IMR-90 (cell line): ENCODE measurements at regions not wholly inside any gene's neighbourhood (a gene's known extent, or its start where the extent isn't known, plus 50 kb on each side); places are given as distances from the start of the nearest gene placed in this dataset.

ENCODE experiments used
- ATAC-seq: fragments of 200-7000 bp; cut with Tn5 transposase; 2 replicates; pipeline ENCODE4 v1.9.1; 2020; ENCODE audit warnings: low read depth, mild to moderate bottlenecking, moderate library complexity
- BruUV-seq: library from RNA; stranded (reverse); fragments of 400-500 nt; replicated peaks from 2 replicates; lab custom pipeline; 2021; lab: Mats Ljungman, UMichigan
- CTCF ChIA-PET: fragments of 300-600 bp; formaldehyde crosslinking; extraction: SDS; loops from one replicate; lab custom pipeline; 2021; ENCODE audit warnings: antibody characterized with exemption; lab: Yijun Ruan, JAX
- POLR2A ChIA-PET: fragments of 300-600 bp; sonication (Branson Sonifier 250); formaldehyde crosslinking; loops from one replicate; lab custom pipeline; 2022; ENCODE audit warnings: antibody characterized with exemption; ENCODE audit not compliant: unreplicated experiment; lab: Charles Lee
- DNase-seq: peaks from one replicate; pipeline ENCODE4 v3.0.0; 2013
- H2AFZ ChIP-seq: replicated peaks from 2 replicates; pipeline ENCODE3; 2013; ENCODE audit warnings: low read length, mild to moderate bottlenecking; ENCODE audit not compliant: poor library complexity
- H2AK5ac ChIP-seq: 2 replicates; pipeline ENCODE4 v1.6.1; 2013; ENCODE audit warnings: low read depth, low read length, inconsistent platforms
- H2AK9ac ChIP-seq: replicated peaks from 2 replicates; pipeline ENCODE3; 2013; ENCODE audit warnings: mild to moderate bottlenecking, low read depth, low read length, moderate library complexity; ENCODE audit not compliant: poor library complexity
- H2BK120ac ChIP-seq: 2 replicates; pipeline ENCODE4 v1.6.1; 2013; ENCODE audit warnings: low read depth, low read length, inconsistent platforms
- H2BK15ac ChIP-seq: 3 replicates; pipeline ENCODE4 v1.6.1; 2013; ENCODE audit warnings: low read depth, low read length, inconsistent platforms
- H2BK20ac ChIP-seq: 2 replicates; pipeline ENCODE4 v1.6.1; 2013; ENCODE audit warnings: low read depth, mild to moderate bottlenecking, inconsistent platforms, low read length, moderate library complexity
- H2BK5ac ChIP-seq: 2 replicates; pipeline ENCODE4 v1.6.1; 2013; ENCODE audit warnings: mild to moderate bottlenecking, low read depth, low read length, inconsistent platforms; ENCODE audit not compliant: poor library complexity, severe bottlenecking
- H3K14ac ChIP-seq: replicated peaks from 2 replicates; pipeline ENCODE4 v1.6.1; 2013; ENCODE audit warnings: low read depth, low read length, inconsistent platforms
- H3K18ac ChIP-seq: 2 replicates; pipeline ENCODE4 v1.6.1; 2013; ENCODE audit warnings: low read depth, low read length, control low read depth
- H3K23ac ChIP-seq: 2 replicates; pipeline ENCODE4 v1.6.1; 2013; ENCODE audit warnings: low read depth, low read length, inconsistent platforms
- H3K27ac ChIP-seq: 2 replicates; pipeline ENCODE4 v1.5.1; 2013; ENCODE audit warnings: mild to moderate bottlenecking, control low read depth, low read length; ENCODE audit not compliant: insufficient read depth
- H3K27me3 ChIP-seq: 2 replicates; pipeline ENCODE4 v1.6.1; 2013; ENCODE audit warnings: low read length; ENCODE audit not compliant: control insufficient read depth, insufficient read depth
- H3K36me3 ChIP-seq: 2 replicates; pipeline ENCODE4 v1.6.1; 2013; ENCODE audit warnings: low read length, mixed read lengths; ENCODE audit not compliant: control insufficient read depth, insufficient read depth
- H3K4ac ChIP-seq: 2 replicates; pipeline ENCODE4 v1.6.1; 2013; ENCODE audit warnings: low read depth, low read length, inconsistent platforms
- H3K4me1 ChIP-seq: 2 replicates; pipeline ENCODE4 v1.6.1; 2013; ENCODE audit warnings: low read length, mixed read lengths; ENCODE audit not compliant: control insufficient read depth, insufficient read depth
- H3K4me2 ChIP-seq: 2 replicates; pipeline ENCODE4 v1.6.1; 2013; ENCODE audit warnings: low read depth, mild to moderate bottlenecking, control low read depth, low read length, moderate library complexity
- H3K4me3 ChIP-seq: 2 replicates; pipeline ENCODE4 v1.5.1; 2013; ENCODE audit warnings: low read depth, mild to moderate bottlenecking, control low read depth, low read length, moderate library complexity; ENCODE audit not compliant: insufficient read depth
- H3K56ac ChIP-seq: 2 replicates; pipeline ENCODE4 v1.6.1; 2013; ENCODE audit warnings: low read length, inconsistent platforms; ENCODE audit not compliant: insufficient read depth; ENCODE audit errors: extremely low read depth
- H3K79me1 ChIP-seq, 2 experiments: 2 replicates each; pipeline ENCODE4 v1.6.1; 2013; ENCODE audit warnings: low read length in 2 of 2, inconsistent platforms in 1 of 2, low read depth in 1 of 2
- H3K9ac ChIP-seq: 2 replicates; pipeline ENCODE4 v1.6.1; 2013; ENCODE audit warnings: low read depth, low read length, control low read depth
- H3K9me1 ChIP-seq: 2 replicates; pipeline ENCODE4 v1.6.1; 2013; ENCODE audit warnings: low read length, inconsistent platforms; ENCODE audit not compliant: insufficient read depth
- H3K9me3 ChIP-seq: 2 replicates; pipeline ENCODE4 v1.6.1; 2013; ENCODE audit warnings: low read length; ENCODE audit not compliant: control insufficient read depth, insufficient read depth
- H4K20me1 ChIP-seq: 2 replicates; pipeline ENCODE4 v1.6.1; 2013; ENCODE audit warnings: low read length, inconsistent platforms; ENCODE audit not compliant: insufficient read depth
- H4K5ac ChIP-seq: 2 replicates; pipeline ENCODE4 v1.6.1; 2013; ENCODE audit warnings: mild to moderate bottlenecking, low read depth, low read length, control low read depth
- H4K8ac ChIP-seq, 2 experiments: 2 replicates each; pipeline ENCODE4 v1.6.1; 2013; ENCODE audit warnings: low read depth in 2 of 2, low read length in 2 of 2, control low read depth in 1 of 2, inconsistent platforms in 1 of 2
- H4K91ac ChIP-seq: 2 replicates; pipeline ENCODE4 v1.6.1; 2013; ENCODE audit warnings: low read depth, low read length, inconsistent platforms; ENCODE audit not compliant: insufficient read depth
- MAFK ChIP-seq: IDR thresholded peaks from 2 replicates; pipeline ENCODE4 v1.6.1; 2012; ENCODE audit warnings: low read depth, low read length, improper control_type of control experiment
- RFX5 ChIP-seq: IDR thresholded peaks from 2 replicates; pipeline ENCODE4 v1.8.0; 2012; ENCODE audit warnings: low read depth, mild to moderate bottlenecking, low read length, moderate library complexity
- WGBS, 2 experiments: methylation state at CpG; one replicate each; pipeline versions ENCODE4 v1.1.5 to v1.1.7; 2013; ENCODE audit warnings: missing lambda C conversion rate in 2 of 2; ENCODE audit not compliant: insufficient read length in 1 of 2; ENCODE audit errors: extremely low coverage in 2 of 2; 5-methylcytosine and 5-hydroxymethylcytosine counted together
- dilution Hi-C: fragments of 300-500 bp; cut with HindIII; formaldehyde crosslinking; loops from one replicate; pipeline ENCODE4 v1.14.3; 2018; ENCODE audit warnings: low sequenced_read_pairs; ENCODE audit not compliant: unreplicated experiment
- in situ Hi-C: fragments of 300-500 bp; cut with MboI; formaldehyde crosslinking; loops from 3 replicates; pipeline ENCODE4 v1.14.3; 2019; ENCODE audit warnings: low sequenced_read_pairs, inconsistent platforms, mixed read lengths
- intact Hi-C: fragments of 100-400 bp; cut with micrococcal nuclease; formaldehyde crosslinking; loops from 2 replicates; pipeline ENCODE4 v1.10.0; 2022

- no TSS peak for BruUV-seq
- Histone ChIP-seq H3K9ac (no peak overlapping the region), H2AK9ac (no peak overlapping the region), H3K23ac (no peak overlapping the region), H2BK120ac (no peak overlapping the region), H3K14ac (no peak overlapping the region), H4K5ac (no peak overlapping the region), H4K91ac (no peak overlapping the region), H3K27ac (no peak overlapping the region), H3K18ac (no peak overlapping the region), H3K4me1 (no peaks in the 10 kb centered on the region), H3K9me3 (no peaks in the 10 kb centered on the region), H3K56ac (no peak overlapping the region), H3K36me3 (no peaks in the 10 kb centered on the region), H3K27me3 (no peaks in the 10 kb centered on the region), H3K4me2 (no peak overlapping the region), H4K8ac (no peak overlapping the region), H2AFZ (no peak overlapping the region), H2AK5ac (no peak overlapping the region), H2BK5ac (no peak overlapping the region), H2BK20ac (no peak overlapping the region), H2BK15ac (no peak overlapping the region), H3K9me1 (no peaks in the 10 kb centered on the region), H3K79me1 (no peaks in the 10 kb centered on the region), H3K4me3 (no peak overlapping the region), H3K4ac (no peak overlapping the region), H4K20me1 (no peaks in the 10 kb centered on the region)
- intact Hi-C loops: no loop called here
- 100% methylated on average over 1 of the region's 6 CpGs; no CpG with 5 or more reads in 1 of the 2 experiments for WGBS, 2 experiments
- in situ Hi-C loops: no loop called here
- ATAC-seq: no peak
- TF ChIP-seq RFX5: no peak
- peak; percentile 34; the same call in 1 of the 2 replicates for TF ChIP-seq MAFK
- CTCF ChIA-PET: no interaction called here
- DNase-seq: no peak
- dilution Hi-C loops: no loop called here
- POLR2A ChIA-PET: no interaction called here
Measured at GRCh38 chr2:142672698-142673097, 204.8 kb upstream of the KYNU start.
